H9 (cell line): ENCODE measurements at regions not wholly inside any gene's neighbourhood (a gene's known extent, or its start where the extent isn't known, plus 50 kb on each side); places are given as distances from the start of the nearest gene placed in this dataset.

Experiments
- DNase-seq: peaks from one replicate; pipeline ENCODE4 v3.0.0-alpha.2; 2017
- H2AFZ ChIP-seq: one replicate; pipeline ENCODE4 v1.6.1; 2013; ENCODE audit warnings: mild to moderate bottlenecking, low read length, control low read depth, moderate library complexity
- H2AK5ac ChIP-seq: 2 replicates; pipeline ENCODE4 v1.6.1; 2013; ENCODE audit warnings: low read length, control low read depth, mixed read lengths; ENCODE audit not compliant: insufficient read length
- H2BK120ac ChIP-seq: one replicate; pipeline ENCODE4 v1.6.1; 2013; ENCODE audit warnings: low read depth, mild to moderate bottlenecking, low read length, control low read depth, inconsistent platforms; ENCODE audit not compliant: poor library complexity, severe bottlenecking
- H2BK12ac ChIP-seq: 2 replicates; pipeline ENCODE4 v1.6.1; 2013; ENCODE audit warnings: low read length, control low read depth, mixed read lengths, low read depth; ENCODE audit not compliant: insufficient read length
- H2BK15ac ChIP-seq: 2 replicates; pipeline ENCODE4 v1.6.1; 2013; ENCODE audit warnings: low read depth, low read length, control low read depth
- H2BK20ac ChIP-seq: one replicate; pipeline ENCODE4 v1.6.1; 2013; ENCODE audit warnings: low read depth, mild to moderate bottlenecking, low read length, control low read depth, inconsistent platforms; ENCODE audit not compliant: poor library complexity, severe bottlenecking
- H2BK5ac ChIP-seq: 2 replicates; pipeline ENCODE4 v1.6.1; 2013; ENCODE audit warnings: low read length, control low read depth, mixed read lengths; ENCODE audit not compliant: insufficient read length
- H3K14ac ChIP-seq: 2 replicates; pipeline ENCODE4 v1.6.1; 2013; ENCODE audit warnings: low read length, control low read depth; ENCODE audit not compliant: insufficient read depth
- H3K18ac ChIP-seq: 2 replicates; pipeline ENCODE4 v1.6.1; 2013; ENCODE audit warnings: low read depth, mild to moderate bottlenecking, mixed read lengths, low read length, control low read depth; ENCODE audit not compliant: insufficient read length
- H3K23ac ChIP-seq: 2 replicates; pipeline ENCODE4 v1.6.1; 2013; ENCODE audit warnings: low read length, control low read depth, mixed read lengths, low read depth; ENCODE audit not compliant: insufficient read length
- H3K23me2 ChIP-seq: 2 replicates; pipeline ENCODE4 v1.6.1; 2013; ENCODE audit warnings: low read depth, mild to moderate bottlenecking, mixed read lengths, low read length, control low read depth; ENCODE audit not compliant: insufficient read length, poor library complexity, severe bottlenecking
- H3K27ac ChIP-seq: 2 replicates; pipeline ENCODE4 v1.5.1; 2013; ENCODE audit warnings: low read length, control low read depth, mixed read lengths, low read depth; ENCODE audit not compliant: insufficient read length
- H3K27me3 ChIP-seq: 2 replicates; pipeline ENCODE4 v1.6.1; 2013; ENCODE audit warnings: low read length, control low read depth, inconsistent platforms; ENCODE audit not compliant: insufficient read depth
- H3K4ac ChIP-seq: 2 replicates; pipeline ENCODE4 v1.6.1; 2013; ENCODE audit warnings: low read depth, mild to moderate bottlenecking, control low read depth, inconsistent platforms, low read length, moderate library complexity
- H3K4me1 ChIP-seq: 2 replicates; pipeline ENCODE4 v1.6.1; 2013; ENCODE audit warnings: low read length, control low read depth, inconsistent platforms; ENCODE audit not compliant: insufficient read depth
- H3K4me2 ChIP-seq: 2 replicates; pipeline ENCODE4 v1.6.1; 2013; ENCODE audit warnings: low read length, control low read depth, mixed read lengths; ENCODE audit not compliant: insufficient read length, insufficient read depth
- H3K56ac ChIP-seq: 2 replicates; pipeline ENCODE4 v1.6.1; 2013; ENCODE audit warnings: low read depth, mild to moderate bottlenecking, mixed read lengths, low read length, control low read depth; ENCODE audit not compliant: insufficient read length
- H3K79me1 ChIP-seq: 2 replicates; pipeline ENCODE4 v1.6.1; 2013; ENCODE audit warnings: low read depth, mild to moderate bottlenecking, moderate library complexity, low read length, control low read depth, inconsistent platforms; ENCODE audit not compliant: insufficient read depth, poor library complexity, severe bottlenecking
- H3K79me2 ChIP-seq: 2 replicates; pipeline ENCODE4 v1.6.1; 2013; ENCODE audit warnings: low read length, control low read depth, inconsistent platforms; ENCODE audit not compliant: insufficient read depth
- H3K9ac ChIP-seq: 2 replicates; pipeline ENCODE4 v1.6.1; 2013; ENCODE audit warnings: low read length, control low read depth, mixed read lengths; ENCODE audit not compliant: insufficient read length; ENCODE audit errors: extremely low read depth
- H3K9me3 ChIP-seq: one replicate; pipeline ENCODE4 v1.6.1; 2013; ENCODE audit warnings: low read depth, low read length, inconsistent platforms; ENCODE audit not compliant: control insufficient read depth
- H3T11ph ChIP-seq: one replicate; pipeline ENCODE4 v1.6.1; 2013; ENCODE audit warnings: mild to moderate bottlenecking, low read length, control low read depth, inconsistent platforms
- H4K20me1 ChIP-seq: one replicate; pipeline ENCODE4 v1.6.1; 2013; ENCODE audit not compliant: control insufficient read depth, insufficient read length, insufficient read depth
- H4K5ac ChIP-seq: 2 replicates; pipeline ENCODE4 v1.6.1; 2013; ENCODE audit warnings: low read depth, mild to moderate bottlenecking, mixed read lengths, low read length, control low read depth; ENCODE audit not compliant: insufficient read length
- H4K8ac ChIP-seq: replicated peaks from 2 replicates; pipeline ENCODE4 v1.6.1; 2013; ENCODE audit warnings: low read length, control low read depth, mixed read lengths, low read depth; ENCODE audit not compliant: insufficient read length
- H4K91ac ChIP-seq: 2 replicates; pipeline ENCODE4 v1.6.1; 2013; ENCODE audit warnings: low read depth, mild to moderate bottlenecking, moderate library complexity, mixed read lengths, low read length, control low read depth; ENCODE audit not compliant: insufficient read length
- H3K27ac Mint-ChIP-seq, 3 experiments: 2 replicates in 2 of 3; 3 replicates in 1 of 3; pipeline ENCODE4 v1.8.0; 2020 to 2021; ENCODE audit warnings: mixed read lengths in 3 of 3, mild to moderate bottlenecking in 1 of 3, moderate library complexity in 1 of 3
- H3K27me3 Mint-ChIP-seq: 2 replicates; pipeline ENCODE4 v1.8.0; 2021; ENCODE audit warnings: low read depth, mild to moderate bottlenecking, moderate library complexity, mixed read lengths
- H3K36me3 Mint-ChIP-seq, 3 experiments: 2 replicates in 2 of 3; 3 replicates in 1 of 3; pipeline ENCODE4 v1.8.0; 2020 to 2021; ENCODE audit warnings: low read depth in 3 of 3, mixed read lengths in 3 of 3; ENCODE audit not compliant: insufficient read depth in 1 of 3
- H3K4me1 Mint-ChIP-seq, 2 experiments: 2 replicates each; pipeline ENCODE4 v1.8.0; 2020; ENCODE audit warnings: mixed read lengths in 2 of 2
- H3K4me3 Mint-ChIP-seq, 2 experiments: 2 replicates in 1 of 2; 3 replicates in 1 of 2; pipeline ENCODE4 v1.8.0; 2020 to 2021; ENCODE audit warnings: mild to moderate bottlenecking in 2 of 2, mixed read lengths in 2 of 2, moderate library complexity in 1 of 2
- H3K9me3 Mint-ChIP-seq, 2 experiments: 2 replicates in 1 of 2; 3 replicates in 1 of 2; pipeline ENCODE4 v1.8.0; 2020; ENCODE audit warnings: mild to moderate bottlenecking in 2 of 2, mixed read lengths in 2 of 2, moderate library complexity in 1 of 2
- WGBS: extraction: QIAGEN DNeasy Blood & Tissue Kit; methylation state at CpG from one replicate; pipeline ENCODE4 v1.1.7; 2013; ENCODE audit warnings: missing lambda C conversion rate, low lambda C conversion rate, mixed read lengths; ENCODE audit not compliant: insufficient read length; ENCODE audit errors: extremely low coverage; 5-methylcytosine and 5-hydroxymethylcytosine counted together
- TF ChIP-seq, protein P1 (sequence below): fragments of 200-600 bp; sonication (generic); conservative IDR thresholded peaks from 3 replicates; pipeline ENCODE4 v1.8.0; 2021; ENCODE audit warnings: antibody characterized with exemption, mild to moderate bottlenecking

DNA sequence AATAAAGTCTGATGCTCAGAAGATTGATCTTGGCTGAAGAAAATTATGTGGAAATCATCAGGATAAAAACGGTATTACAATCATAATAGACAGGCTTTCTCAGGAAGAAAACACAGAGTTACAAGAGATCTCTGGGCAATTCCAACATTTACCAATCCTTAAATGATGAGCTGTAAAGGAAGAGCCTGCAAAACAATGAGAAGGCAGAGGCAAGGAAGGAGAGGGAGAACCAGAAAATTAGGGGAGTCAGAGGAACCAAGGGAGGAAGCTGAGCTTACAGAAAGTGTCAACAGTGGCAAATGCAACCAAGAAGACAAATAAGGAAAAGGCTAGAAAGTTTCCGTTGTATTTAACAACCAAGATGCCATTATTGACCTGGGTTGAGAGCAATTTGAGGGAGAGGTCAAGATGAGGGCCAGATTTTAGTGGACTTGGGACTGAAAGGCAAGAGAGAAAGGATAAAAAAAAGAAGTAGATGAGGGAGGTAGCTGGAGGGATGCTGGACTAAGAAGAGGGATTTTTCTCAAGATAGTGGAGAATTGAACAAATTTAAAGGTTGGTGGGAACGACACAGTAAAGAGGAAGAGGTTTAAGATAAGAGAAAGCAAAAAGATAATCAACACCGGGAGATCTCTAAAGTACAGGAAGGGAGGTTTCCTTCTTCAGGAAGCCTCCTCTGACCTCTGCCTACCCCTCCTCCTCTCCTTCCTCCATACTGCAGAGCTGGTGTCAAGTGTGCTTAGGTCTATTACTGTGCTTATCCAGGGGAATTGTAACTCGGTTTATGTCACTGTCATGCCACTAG, 116.9 kb downstream of the DUSP6 start:
- Histone ChIP-seq H3K27ac (no peak overlapping the region), H3K79me2 (no peaks in the 10 kb centered on the region)
- H3K4me1 Mint-ChIP-seq: no peaks in the 10 kb centered on the region; a peak in 1 of 4 replicates

More for the DNA sequence above, 116.9 kb downstream of the DUSP6 start:
- Histone ChIP-seq H3K27me3 (no peaks in the 10 kb centered on the region), H4K5ac (no peak overlapping the region), H2AK5ac (no peak overlapping the region), H3K23ac (no peak overlapping the region), H4K91ac (no peak overlapping the region), H2AFZ (no peak overlapping the region), H3K23me2 (no peaks in the 10 kb centered on the region), H2BK15ac (no peak overlapping the region), H3K14ac (no peak overlapping the region), H3K4me2 (no peak overlapping the region), H2BK5ac (no peak overlapping the region), H2BK20ac (no peak overlapping the region), H2BK120ac (no peak overlapping the region), H3K56ac (no peak overlapping the region), H3K4ac (no peak overlapping the region), H3K9me3 (no peaks in the 10 kb centered on the region), H3K79me1 (no peaks in the 10 kb centered on the region), H4K8ac (no peak overlapping the region), H3T11ph (no peak overlapping the region), H2BK12ac (no peak overlapping the region), H3K9ac (no peak overlapping the region), H3K18ac (no peak overlapping the region), H4K20me1 (no peaks in the 10 kb centered on the region), H3K4me1 (peaks cover 2% of the 10 kb centered on the region; the same call in 1 of the 2 replicates)
- TF ChIP-seq, protein P1, sequence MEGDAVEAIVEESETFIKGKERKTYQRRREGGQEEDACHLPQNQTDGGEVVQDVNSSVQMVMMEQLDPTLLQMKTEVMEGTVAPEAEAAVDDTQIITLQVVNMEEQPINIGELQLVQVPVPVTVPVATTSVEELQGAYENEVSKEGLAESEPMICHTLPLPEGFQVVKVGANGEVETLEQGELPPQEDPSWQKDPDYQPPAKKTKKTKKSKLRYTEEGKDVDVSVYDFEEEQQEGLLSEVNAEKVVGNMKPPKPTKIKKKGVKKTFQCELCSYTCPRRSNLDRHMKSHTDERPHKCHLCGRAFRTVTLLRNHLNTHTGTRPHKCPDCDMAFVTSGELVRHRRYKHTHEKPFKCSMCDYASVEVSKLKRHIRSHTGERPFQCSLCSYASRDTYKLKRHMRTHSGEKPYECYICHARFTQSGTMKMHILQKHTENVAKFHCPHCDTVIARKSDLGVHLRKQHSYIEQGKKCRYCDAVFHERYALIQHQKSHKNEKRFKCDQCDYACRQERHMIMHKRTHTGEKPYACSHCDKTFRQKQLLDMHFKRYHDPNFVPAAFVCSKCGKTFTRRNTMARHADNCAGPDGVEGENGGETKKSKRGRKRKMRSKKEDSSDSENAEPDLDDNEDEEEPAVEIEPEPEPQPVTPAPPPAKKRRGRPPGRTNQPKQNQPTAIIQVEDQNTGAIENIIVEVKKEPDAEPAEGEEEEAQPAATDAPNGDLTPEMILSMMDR: no peak
- peaks cover 7% of the 10 kb centered on the region for H3K27me3 Mint-ChIP-seq
- no peaks in the 10 kb centered on the region for H3K9me3 Mint-ChIP-seq
- no peak for DNase-seq
- no peak overlapping the region for H3K4me3 Mint-ChIP-seq
- no CpG with 5 or more reads among the region's 5 CpGs for WGBS
- no peak overlapping the region for H3K27ac Mint-ChIP-seq
- no peaks in the 10 kb centered on the region; a peak in 1 of 7 replicates for H3K36me3 Mint-ChIP-seq
